ENCODE measurements at regions not wholly inside any gene's neighbourhood (a gene's known extent, or its start where the extent isn't known, plus 50 kb on each side); places are given as distances from the start of the nearest gene placed in this dataset.

DNA sequence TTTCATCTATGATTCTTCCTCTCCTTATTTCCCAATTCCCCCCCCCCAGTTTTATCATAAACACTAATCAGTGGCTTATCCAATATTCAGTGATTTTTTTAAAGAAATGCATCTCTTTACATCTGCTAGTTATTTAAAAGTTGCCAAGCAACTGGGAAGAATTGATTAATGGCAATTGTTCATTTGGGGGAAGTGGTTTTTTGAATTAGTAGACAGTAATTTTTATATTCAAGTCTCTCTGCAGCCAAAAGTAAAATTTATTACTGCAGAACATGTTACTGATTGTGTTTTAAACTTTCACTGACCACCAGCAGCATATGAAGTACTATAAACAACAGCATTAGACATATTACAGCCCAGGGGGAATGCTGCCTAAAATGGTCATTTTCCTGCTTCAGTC lies 308.8 kb upstream of the NREP start:
- TF ChIP-seq, protein P1, sequence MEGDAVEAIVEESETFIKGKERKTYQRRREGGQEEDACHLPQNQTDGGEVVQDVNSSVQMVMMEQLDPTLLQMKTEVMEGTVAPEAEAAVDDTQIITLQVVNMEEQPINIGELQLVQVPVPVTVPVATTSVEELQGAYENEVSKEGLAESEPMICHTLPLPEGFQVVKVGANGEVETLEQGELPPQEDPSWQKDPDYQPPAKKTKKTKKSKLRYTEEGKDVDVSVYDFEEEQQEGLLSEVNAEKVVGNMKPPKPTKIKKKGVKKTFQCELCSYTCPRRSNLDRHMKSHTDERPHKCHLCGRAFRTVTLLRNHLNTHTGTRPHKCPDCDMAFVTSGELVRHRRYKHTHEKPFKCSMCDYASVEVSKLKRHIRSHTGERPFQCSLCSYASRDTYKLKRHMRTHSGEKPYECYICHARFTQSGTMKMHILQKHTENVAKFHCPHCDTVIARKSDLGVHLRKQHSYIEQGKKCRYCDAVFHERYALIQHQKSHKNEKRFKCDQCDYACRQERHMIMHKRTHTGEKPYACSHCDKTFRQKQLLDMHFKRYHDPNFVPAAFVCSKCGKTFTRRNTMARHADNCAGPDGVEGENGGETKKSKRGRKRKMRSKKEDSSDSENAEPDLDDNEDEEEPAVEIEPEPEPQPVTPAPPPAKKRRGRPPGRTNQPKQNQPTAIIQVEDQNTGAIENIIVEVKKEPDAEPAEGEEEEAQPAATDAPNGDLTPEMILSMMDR (IDR thresholded peaks at IDR 0.05) = no peak
- H3K36me3 ChIP-seq = no peaks in the 10 kb centered on the region
- H3K4me3 ChIP-seq = no peak overlapping the region
- no peaks in the 10 kb centered on the region for H3K4me1 ChIP-seq
- H3K27me3 ChIP-seq = no peaks in the 10 kb centered on the region
- no peak overlapping the region for H3K27ac ChIP-seq
- H3K9me3 ChIP-seq = no peaks in the 10 kb centered on the region
- intact Hi-C loops (cut with DNase I) = no loop called here
- DNase-seq (ENCODE audit: low spot score in 2 of 2) = no peak

DNA sequence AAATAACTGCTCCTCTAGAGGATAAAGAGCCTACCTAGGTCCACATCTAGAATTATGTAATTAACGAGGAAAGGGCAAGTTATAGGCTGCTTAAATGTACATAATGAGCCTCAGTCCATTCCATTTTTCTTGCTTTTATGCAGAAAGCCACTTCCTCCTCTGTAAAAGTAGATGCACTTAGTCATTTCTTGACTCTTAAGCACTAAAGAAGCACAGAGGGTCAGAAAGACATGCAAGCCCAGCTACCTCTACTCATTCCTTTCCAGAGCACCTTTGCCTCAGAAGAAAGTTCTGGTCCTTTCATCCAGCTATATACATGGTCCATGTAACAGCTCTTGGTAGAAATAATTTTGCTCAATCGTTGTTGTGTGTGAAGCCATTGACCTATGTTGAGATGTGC lies 308.0 kb upstream of the NREP start:
- intact Hi-C loops (cut with DNase I) = no loop called here
- no peak overlapping the region for H3K4me3 ChIP-seq
- no peak overlapping the region for H3K27ac ChIP-seq
- H3K27me3 ChIP-seq = no peaks in the 10 kb centered on the region
- no peaks in the 10 kb centered on the region for H3K4me1 ChIP-seq
- H3K9me3 ChIP-seq = no peaks in the 10 kb centered on the region
- H3K36me3 ChIP-seq = no peaks in the 10 kb centered on the region
- DNase-seq (ENCODE audit: low spot score in 2 of 2) = no peak
- TF ChIP-seq, protein P1 (IDR thresholded peaks at IDR 0.05) = no peak

DNA sequence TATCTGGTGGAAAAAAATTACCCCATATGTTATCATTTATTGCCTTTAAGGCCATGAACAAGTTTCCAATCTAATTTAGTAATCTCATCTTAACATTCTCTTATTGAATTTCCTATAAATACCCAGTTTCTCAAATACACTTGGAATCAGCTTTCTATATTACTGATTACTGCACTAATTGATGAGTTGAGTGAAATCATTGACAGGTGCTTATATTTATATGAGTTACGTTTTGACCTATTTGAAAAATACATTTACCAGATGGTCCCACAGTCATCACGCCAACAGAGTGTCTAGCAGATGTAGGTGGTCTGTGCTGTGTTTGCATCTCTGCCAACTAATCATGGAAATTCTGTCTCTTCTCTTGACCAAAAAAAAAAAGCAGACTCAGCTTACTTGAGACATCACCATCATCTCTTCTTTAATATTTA lies 307.3 kb upstream of the NREP start:
- no peaks in the 10 kb centered on the region for H3K9me3 ChIP-seq
- TF ChIP-seq, protein P1 (IDR thresholded peaks at IDR 0.05) = no peak
- no peaks in the 10 kb centered on the region for H3K36me3 ChIP-seq
- H3K27me3 ChIP-seq = no peaks in the 10 kb centered on the region
- no peak for DNase-seq (ENCODE audit: low spot score in 2 of 2)
- no peak overlapping the region for H3K4me3 ChIP-seq
- no peak overlapping the region for H3K27ac ChIP-seq
- intact Hi-C loops (cut with DNase I) = no loop called here
- H3K4me1 ChIP-seq = no peaks in the 10 kb centered on the region

DNA sequence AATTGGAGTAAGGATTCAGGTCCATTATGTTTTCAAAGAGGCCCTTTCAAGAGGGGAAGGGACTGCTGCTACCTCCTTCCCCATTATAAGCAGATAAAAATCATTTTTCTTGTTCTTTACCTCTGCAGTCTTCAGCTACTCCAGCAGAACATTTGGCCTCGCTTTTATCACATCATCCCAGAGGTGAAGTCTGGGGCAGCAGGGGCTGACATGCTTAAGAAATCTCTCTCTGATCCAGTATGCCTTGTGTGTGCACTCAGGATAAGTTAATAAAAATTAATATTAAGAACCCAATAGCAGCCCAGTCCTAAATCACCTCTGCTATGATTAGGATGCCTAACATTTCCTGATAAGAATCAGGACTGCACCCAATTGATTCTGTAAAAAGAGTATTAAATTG lies 306.9 kb upstream of the NREP start:
- no peaks in the 10 kb centered on the region for H3K27me3 ChIP-seq
- DNase-seq (ENCODE audit: low spot score in 2 of 2) = no peak
- H3K27ac ChIP-seq = no peak overlapping the region
- no peaks in the 10 kb centered on the region for H3K4me1 ChIP-seq
- no peaks in the 10 kb centered on the region for H3K36me3 ChIP-seq
- no peak overlapping the region for H3K4me3 ChIP-seq
- intact Hi-C loops (cut with DNase I) = no loop called here
- TF ChIP-seq, protein P1 (IDR thresholded peaks at IDR 0.05) = no peak
- H3K9me3 ChIP-seq = no peaks in the 10 kb centered on the region

DNA sequence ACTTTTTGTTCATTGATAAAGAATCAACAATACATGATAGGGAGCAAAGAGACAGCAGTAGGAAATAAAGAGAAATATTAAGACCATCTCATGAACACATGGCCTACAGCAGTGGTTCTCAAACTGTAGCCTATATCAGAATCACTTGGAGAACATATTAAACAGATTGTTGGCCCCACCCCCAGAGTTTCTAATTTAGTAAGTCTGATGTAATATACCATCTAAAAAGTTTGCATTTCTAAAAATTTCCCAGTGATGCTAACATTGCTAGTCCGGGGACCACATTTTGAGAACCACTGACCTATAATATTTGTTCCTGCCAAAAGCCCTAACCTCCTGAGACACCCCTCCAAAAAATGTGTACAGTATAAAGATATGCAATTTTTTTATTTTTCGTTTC lies 306.2 kb upstream of the NREP start:
- no peak overlapping the region for H3K27ac ChIP-seq
- no peaks in the 10 kb centered on the region for H3K36me3 ChIP-seq
- H3K27me3 ChIP-seq = no peaks in the 10 kb centered on the region
- no peaks in the 10 kb centered on the region for H3K4me1 ChIP-seq
- no peaks in the 10 kb centered on the region for H3K9me3 ChIP-seq
- H3K4me3 ChIP-seq = no peak overlapping the region
- DNase-seq (ENCODE audit: low spot score in 2 of 2) = no peak
- intact Hi-C loops (cut with DNase I) = no loop called here
- TF ChIP-seq, protein P1 (IDR thresholded peaks at IDR 0.05) = no peak

DNA sequence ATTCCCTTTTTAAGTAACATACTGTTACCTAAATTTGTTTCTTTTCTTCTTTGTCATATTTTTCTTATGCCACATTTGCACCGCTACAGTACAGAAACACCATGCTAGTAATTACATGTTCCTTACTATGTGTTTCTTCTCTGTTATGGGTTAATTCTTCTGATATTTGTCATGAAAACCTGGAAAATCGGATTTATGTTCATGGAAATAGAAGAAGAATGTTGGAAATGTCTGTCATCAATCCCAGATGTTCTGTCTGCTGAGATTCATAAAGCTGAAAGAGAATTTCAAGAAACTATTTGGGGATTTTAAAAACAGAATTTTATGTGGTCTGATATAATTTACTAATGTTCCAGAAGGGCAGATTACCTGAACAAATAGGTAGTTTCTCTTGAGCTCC lies 305.2 kb upstream of the NREP start:
- DNase-seq (ENCODE audit: low spot score in 2 of 2) = no peak
- Histone ChIP-seq H3K4me1 (no peaks in the 10 kb centered on the region), H3K9me3 (no peaks in the 10 kb centered on the region), H3K27me3 (no peaks in the 10 kb centered on the region), H3K36me3 (no peaks in the 10 kb centered on the region), H3K4me3 (no peak overlapping the region), H3K27ac (no peak overlapping the region)
- TF ChIP-seq, protein P1 (IDR thresholded peaks at IDR 0.05) = no peak
- intact Hi-C loops (cut with DNase I) = no loop called here

Data from ascending aorta (tissue), 2 donors.